ENCODE measurements at regions not wholly inside any gene's neighbourhood (a gene's known extent, or its start where the extent isn't known, plus 50 kb on each side); places are given as distances from the start of the nearest gene placed in this dataset.

- no peaks in the 10 kb centered on the region for H3K27me3 ChIP-seq (ENCODE audit: control insufficient read depth, insufficient read depth, low read length)
- CTCF ChIA-PET, result no interaction called here
- no peaks in the 10 kb centered on the region for H3K9me3 ChIP-seq (ENCODE audit: control insufficient read depth, insufficient read depth, low read length)
- POLR2A ChIA-PET, result no interaction called here
- TF ChIP-seq CTCF (IDR thresholded peaks at IDR 0.05; ENCODE audit: low read depth, low read length), result no peak
- DNase-seq (ENCODE audit: low read depth, low spot score), result no peak
- no peak overlapping the region for H3K27ac ChIP-seq (ENCODE audit: low read depth, low read length)
- H3K4me3 ChIP-seq (ENCODE audit: low read depth, low read length), result no peak overlapping the region
Observed at GRCh38 chr14:83664389-83664788, 1865.6 kb upstream of the FLRT2 start.

- no peak for TF ChIP-seq CTCF (IDR thresholded peaks at IDR 0.05; ENCODE audit: low read depth, low read length)
Observed at GRCh38 chr14:83689265-83689664, 1840.7 kb upstream of the FLRT2 start.

GRCh38 chr14:83697099-83697498, 1832.8 kb upstream of the FLRT2 start:
- Histone ChIP-seq H3K9me3 (ENCODE audit: control insufficient read depth, insufficient read depth, low read length) (no peaks in the 10 kb centered on the region), H3K27me3 (ENCODE audit: control insufficient read depth, insufficient read depth, low read length) (no peaks in the 10 kb centered on the region), H3K4me3 (ENCODE audit: low read depth, low read length) (no peak overlapping the region), H3K27ac (ENCODE audit: low read depth, low read length) (no peak overlapping the region)
- ChIA-PET POLR2A (no interaction called here), CTCF (no interaction called here)
- no peak for TF ChIP-seq CTCF (IDR thresholded peaks at IDR 0.05; ENCODE audit: low read depth, low read length)
- no peak for DNase-seq (ENCODE audit: low read depth, low spot score)

More at GRCh38 chr14:83689265-83689664, 1840.7 kb upstream of the FLRT2 start:
- no peak for DNase-seq (ENCODE audit: low read depth, low spot score)
- ChIA-PET POLR2A (no interaction called here), CTCF (no interaction called here)
- no peak overlapping the region for H3K27ac ChIP-seq (ENCODE audit: low read depth, low read length)
- no peak overlapping the region for H3K4me3 ChIP-seq (ENCODE audit: low read depth, low read length)
- H3K27me3 ChIP-seq (ENCODE audit: control insufficient read depth, insufficient read depth, low read length), result no peaks in the 10 kb centered on the region
- H3K9me3 ChIP-seq (ENCODE audit: control insufficient read depth, insufficient read depth, low read length), result no peaks in the 10 kb centered on the region

- H3K4me3 ChIP-seq (ENCODE audit: low read depth, low read length), result no peak overlapping the region
- no peak for DNase-seq (ENCODE audit: low read depth, low spot score)
- H3K27ac ChIP-seq (ENCODE audit: low read depth, low read length), result no peak overlapping the region
- H3K27me3 ChIP-seq (ENCODE audit: control insufficient read depth, insufficient read depth, low read length), result no peaks in the 10 kb centered on the region
- no peak for TF ChIP-seq CTCF (IDR thresholded peaks at IDR 0.05; ENCODE audit: low read depth, low read length)
- CTCF ChIA-PET, result no interaction called here
- POLR2A ChIA-PET, result no interaction called here
- no peaks in the 10 kb centered on the region for H3K9me3 ChIP-seq (ENCODE audit: control insufficient read depth, insufficient read depth, low read length)
Observed at GRCh38 chr14:83702619-83703018, 1827.3 kb upstream of the FLRT2 start.

GRCh38 chr14:83706231-83706954, 1823.6 kb upstream of the FLRT2 start:
- H3K4me3 ChIP-seq (ENCODE audit: low read depth, low read length), result no peak overlapping the region
- CTCF ChIA-PET, result no interaction called here
- no peak for TF ChIP-seq CTCF (IDR thresholded peaks at IDR 0.05; ENCODE audit: low read depth, low read length)
- no peak overlapping the region for H3K27ac ChIP-seq (ENCODE audit: low read depth, low read length)
- DNase-seq (ENCODE audit: low read depth, low spot score), result peak; percentile 7
- H3K27me3 ChIP-seq (ENCODE audit: control insufficient read depth, insufficient read depth, low read length), result no peaks in the 10 kb centered on the region
- POLR2A ChIA-PET, result no interaction called here
- H3K9me3 ChIP-seq (ENCODE audit: control insufficient read depth, insufficient read depth, low read length), result no peaks in the 10 kb centered on the region
